ENCODE measurements at regions not wholly inside any gene's neighbourhood (a gene's known extent, or its start where the extent isn't known, plus 50 kb on each side); places are given as distances from the start of the nearest gene placed in this dataset.

GRCh38 chr5:33332804-33333203 is 108.0 kb upstream of the TARS1 start:
- Histone ChIP-seq H3K4me3 (ENCODE audit: low read depth, low read length) (no peak overlapping the region), H3K36me3 (ENCODE audit: control insufficient read depth, insufficient read depth, low read length) (no peaks in the 10 kb centered on the region), H3K27me3 (ENCODE audit: control insufficient read depth, insufficient read depth, low read length) (no peaks in the 10 kb centered on the region)
- TF ChIP-seq CTCF (IDR thresholded peaks at IDR 0.05; ENCODE audit: insufficient read depth, low read length, poor library complexity, severe bottlenecking): no peak
- DNase-seq (ENCODE audit: low read depth): no peak

- no peak for TF ChIP-seq CTCF (IDR thresholded peaks at IDR 0.05; ENCODE audit: insufficient read depth, low read length, poor library complexity, severe bottlenecking)
- DNase-seq (ENCODE audit: low read depth): no peak
- H3K4me3 ChIP-seq (ENCODE audit: low read depth, low read length): no peak overlapping the region
Observed at GRCh38 chr5:33334829-33335228, 105.9 kb upstream of the TARS1 start.

GRCh38 chr5:33336891-33337636 is 103.7 kb upstream of the TARS1 start:
- TF ChIP-seq CTCF (IDR thresholded peaks at IDR 0.05; ENCODE audit: insufficient read depth, low read length, poor library complexity, severe bottlenecking): no peak
- no peak overlapping the region for H3K4me3 ChIP-seq (ENCODE audit: low read depth, low read length)
- DNase-seq (ENCODE audit: low read depth): no peak
- no peaks in the 10 kb centered on the region for H3K27me3 ChIP-seq (ENCODE audit: control insufficient read depth, insufficient read depth, low read length)
- no peaks in the 10 kb centered on the region for H3K36me3 ChIP-seq (ENCODE audit: control insufficient read depth, insufficient read depth, low read length)

More at GRCh38 chr5:33334829-33335228, 105.9 kb upstream of the TARS1 start:
- Histone ChIP-seq H3K27me3 (ENCODE audit: control insufficient read depth, insufficient read depth, low read length) (no peaks in the 10 kb centered on the region), H3K36me3 (ENCODE audit: control insufficient read depth, insufficient read depth, low read length) (no peaks in the 10 kb centered on the region)

- no peaks in the 10 kb centered on the region for H3K27me3 ChIP-seq (ENCODE audit: control insufficient read depth, insufficient read depth, low read length)
- DNase-seq (ENCODE audit: low read depth): no peak
- no peak overlapping the region for H3K4me3 ChIP-seq (ENCODE audit: low read depth, low read length)
- no peak for TF ChIP-seq CTCF (IDR thresholded peaks at IDR 0.05; ENCODE audit: insufficient read depth, low read length, poor library complexity, severe bottlenecking)
- H3K36me3 ChIP-seq (ENCODE audit: control insufficient read depth, insufficient read depth, low read length): no peaks in the 10 kb centered on the region
Observed at GRCh38 chr5:33337637-33337992, 103.2 kb upstream of the TARS1 start.

- TF ChIP-seq CTCF (IDR thresholded peaks at IDR 0.05; ENCODE audit: insufficient read depth, low read length, poor library complexity, severe bottlenecking): no peak
- Histone ChIP-seq H3K4me3 (ENCODE audit: low read depth, low read length) (no peak overlapping the region), H3K27me3 (ENCODE audit: control insufficient read depth, insufficient read depth, low read length) (no peaks in the 10 kb centered on the region), H3K36me3 (ENCODE audit: control insufficient read depth, insufficient read depth, low read length) (no peaks in the 10 kb centered on the region)
- no peak for DNase-seq (ENCODE audit: low read depth)
Observed at GRCh38 chr5:33338336-33339110, 102.2 kb upstream of the TARS1 start.

All from kidney epithelial cell (primary cell).